Upper lobe of left lung (tissue), 6 donors: ENCODE measurements at regions not wholly inside any gene's neighbourhood (a gene's known extent, or its start where the extent isn't known, plus 50 kb on each side); places are given as distances from the start of the nearest gene placed in this dataset.
A peak's percentile ranks its signal among the peaks of the same experiment; 100 is the strongest.

ENCODE experiments used
- ATAC-seq, 2 donors: fragments of 200-7000 bp; cut with Tn5 transposase; one replicate each; pipeline ENCODE4 v1.9.1; 2022; ENCODE audit warnings: mild to moderate bottlenecking in 2 of 2, moderate library complexity in 2 of 2; ENCODE audit not compliant: low FRiP score in 2 of 2
- DNase-seq, 2 donors: peaks; one replicate each; pipeline ENCODE4 v3.0.0-alpha.2; 2019 to 2020
- H3K27ac ChIP-seq, 4 donors: fragments of 200-600 bp; sonication (generic); one replicate each; pipeline ENCODE4 v1.5.1; 2016 to 2019
- H3K27me3 ChIP-seq, 4 donors: fragments of 200-600 bp; sonication (generic); one replicate each; pipeline ENCODE4 v1.5.1; 2017 to 2019
- H3K36me3 ChIP-seq, 4 donors: fragments of 200-600 bp; sonication (generic); one replicate each; pipeline ENCODE4 v1.5.1; 2016 to 2019
- H3K4me1 ChIP-seq, 4 donors: fragments of 200-600 bp; sonication (generic); one replicate each; pipeline ENCODE4 v1.5.1; 2018 to 2019
- H3K4me3 ChIP-seq, 4 donors: fragments of 200-600 bp; sonication (generic); one replicate each; pipeline ENCODE4 v1.5.1; 2017 to 2019; ENCODE audit warnings: mild to moderate bottlenecking in 2 of 4, moderate library complexity in 1 of 4
- H3K9me3 ChIP-seq, 4 donors: fragments of 200-600 bp; sonication (generic); one replicate each; pipeline ENCODE4 v1.5.1; 2018 to 2019
- EP300 ChIP-seq, 4 donors: sonication (generic); formaldehyde crosslinking; IDR thresholded peaks; one replicate each; pipeline ENCODE4 v1.5.1; 2017; ENCODE audit warnings: antibody characterized with exemption in 4 of 4, control low read depth in 2 of 4
- POLR2A ChIP-seq, 4 donors: fragments of 450-650 bp; IDR thresholded peaks; one replicate each; pipeline ENCODE4 v1.5.1; 2016 to 2017; ENCODE audit warnings: antibody characterized with exemption in 4 of 4, mild to moderate bottlenecking in 2 of 4
- POLR2AphosphoS5 ChIP-seq, 2 donors: sonication (generic); formaldehyde crosslinking; IDR thresholded peaks; one replicate each; pipeline ENCODE4 v1.5.1; 2017; ENCODE audit warnings: antibody characterized with exemption in 2 of 2
- WGBS, 2 donors: methylation state at CpG; one replicate each; pipeline ENCODE4 v1.1.5; 2017 to 2018; 5-methylcytosine and 5-hydroxymethylcytosine counted together
- TF ChIP-seq, protein P1 (sequence below), 6 experiments: fragments of 450-650 bp in 4 of 6; fragments of 200-600 bp in 2 of 6; sonication (generic) in 2 of 6; IDR thresholded peaks; one replicate each; pipeline ENCODE4 v1.5.1; 2016 to 2019; ENCODE audit warnings: antibody characterized with exemption in 6 of 6
- donor health status: DM: no; HTN: no; CAD: no; lungs with moderate emphysema.
- donor health status: DM: no; HTN: yes; CAD: no; lungs with severe emphysema.

DNA sequence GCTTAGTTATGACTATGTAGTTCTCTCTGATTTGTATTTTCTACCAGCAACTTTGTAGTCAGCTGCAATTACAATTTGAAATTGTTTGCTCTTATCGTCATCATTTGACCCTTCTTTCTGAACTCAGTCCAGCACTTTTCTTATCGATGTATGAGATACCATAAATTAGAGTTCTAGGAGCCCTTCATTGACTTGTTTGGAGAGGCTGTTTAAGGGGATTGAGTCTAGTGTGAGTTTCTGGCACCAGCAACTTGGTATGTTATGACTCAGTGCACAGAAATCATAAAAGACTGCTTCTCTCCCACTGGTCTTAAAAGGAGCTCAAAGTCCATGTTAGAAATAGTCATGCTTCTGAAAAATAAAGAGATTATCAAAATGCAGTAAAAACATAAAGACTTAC is 190.3 kb downstream of the TENT5A start:
- Histone ChIP-seq H3K9me3 (no peaks in the 10 kb centered on the region), H3K4me3 (no peak overlapping the region), H3K4me1 (no peaks in the 10 kb centered on the region), H3K27me3 (no peaks in the 10 kb centered on the region), H3K27ac (peak overlapping the region in 1 of 4 donors; percentile 14), H3K36me3 (no peaks in the 10 kb centered on the region)
- peak in 1 of 2 donors; percentile 82 for ATAC-seq
- TF ChIP-seq POLR2A (IDR thresholded peaks at IDR 0.05), result no peak
- TF ChIP-seq POLR2AphosphoS5 (IDR thresholded peaks at IDR 0.05), result no peak
- TF ChIP-seq, protein P1, sequence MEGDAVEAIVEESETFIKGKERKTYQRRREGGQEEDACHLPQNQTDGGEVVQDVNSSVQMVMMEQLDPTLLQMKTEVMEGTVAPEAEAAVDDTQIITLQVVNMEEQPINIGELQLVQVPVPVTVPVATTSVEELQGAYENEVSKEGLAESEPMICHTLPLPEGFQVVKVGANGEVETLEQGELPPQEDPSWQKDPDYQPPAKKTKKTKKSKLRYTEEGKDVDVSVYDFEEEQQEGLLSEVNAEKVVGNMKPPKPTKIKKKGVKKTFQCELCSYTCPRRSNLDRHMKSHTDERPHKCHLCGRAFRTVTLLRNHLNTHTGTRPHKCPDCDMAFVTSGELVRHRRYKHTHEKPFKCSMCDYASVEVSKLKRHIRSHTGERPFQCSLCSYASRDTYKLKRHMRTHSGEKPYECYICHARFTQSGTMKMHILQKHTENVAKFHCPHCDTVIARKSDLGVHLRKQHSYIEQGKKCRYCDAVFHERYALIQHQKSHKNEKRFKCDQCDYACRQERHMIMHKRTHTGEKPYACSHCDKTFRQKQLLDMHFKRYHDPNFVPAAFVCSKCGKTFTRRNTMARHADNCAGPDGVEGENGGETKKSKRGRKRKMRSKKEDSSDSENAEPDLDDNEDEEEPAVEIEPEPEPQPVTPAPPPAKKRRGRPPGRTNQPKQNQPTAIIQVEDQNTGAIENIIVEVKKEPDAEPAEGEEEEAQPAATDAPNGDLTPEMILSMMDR (IDR thresholded peaks at IDR 0.05), result no peak
- TF ChIP-seq EP300 (IDR thresholded peaks at IDR 0.05), result no peak
- DNase-seq, result no peak
- WGBS, 2 donors, result 39 to 46% methylated on average over 2 of the region's 2 CpGs

GRCh38 chr6:81561731-81562130 is 190.8 kb downstream of the TENT5A start:
- Histone ChIP-seq H3K27me3 (no peaks in the 10 kb centered on the region), H3K9me3 (no peaks in the 10 kb centered on the region), H3K36me3 (no peaks in the 10 kb centered on the region), H3K4me1 (no peaks in the 10 kb centered on the region), H3K4me3 (no peak overlapping the region), H3K27ac (peak overlapping the region in 1 of 4 donors; percentile 14)
- ATAC-seq (peak in 1 of 2 donors; percentile 26), DNase-seq (no peak)
- no peak for TF ChIP-seq POLR2A (IDR thresholded peaks at IDR 0.05)
- TF ChIP-seq, protein P1 (IDR thresholded peaks at IDR 0.05), result no peak
- TF ChIP-seq POLR2AphosphoS5 (IDR thresholded peaks at IDR 0.05), result no peak
- no peak for TF ChIP-seq EP300 (IDR thresholded peaks at IDR 0.05)
- WGBS, 2 donors, result 58 to 75% methylated on average over 2 of the region's 2 CpGs

DNA sequence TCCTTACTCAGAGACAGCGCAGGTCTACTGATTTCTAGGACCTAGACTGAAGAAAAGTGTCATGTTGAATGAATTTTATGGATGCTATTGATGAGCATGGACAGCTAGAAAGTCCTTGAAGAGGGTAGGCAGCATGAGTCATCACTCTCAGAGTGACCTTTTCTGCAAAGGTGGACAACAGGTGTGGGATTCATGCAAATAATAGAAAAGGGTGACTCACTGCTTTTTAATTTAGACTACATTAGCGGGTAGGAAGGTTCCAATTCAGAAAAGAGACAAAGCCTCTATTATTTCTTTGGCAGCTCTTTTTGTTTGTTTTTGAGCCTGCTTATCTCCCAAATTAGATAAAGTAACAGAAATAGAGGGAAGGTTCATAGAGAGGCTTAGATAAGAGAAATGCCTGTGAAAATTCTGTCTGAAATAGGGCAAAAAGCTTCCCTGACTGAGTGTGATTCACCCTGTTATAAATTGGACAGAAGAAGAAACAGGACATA is 191.4 kb downstream of the TENT5A start:
- H3K27me3 ChIP-seq, result no peaks in the 10 kb centered on the region
- 71 to 77% methylated on average over 2 of the region's 2 CpGs for WGBS, 2 donors
- H3K27ac ChIP-seq, result no peak overlapping the region
- ATAC-seq, result no peak
- no peaks in the 10 kb centered on the region for H3K4me1 ChIP-seq
- H3K4me3 ChIP-seq, result no peak overlapping the region
- TF ChIP-seq, protein P1 (IDR thresholded peaks at IDR 0.05), result no peak
- TF ChIP-seq EP300 (IDR thresholded peaks at IDR 0.05), result no peak
- TF ChIP-seq POLR2A (IDR thresholded peaks at IDR 0.05), result no peak
- no peak for TF ChIP-seq POLR2AphosphoS5 (IDR thresholded peaks at IDR 0.05)
- H3K9me3 ChIP-seq, result no peaks in the 10 kb centered on the region
- DNase-seq, result no peak
- H3K36me3 ChIP-seq, result no peaks in the 10 kb centered on the region

DNA sequence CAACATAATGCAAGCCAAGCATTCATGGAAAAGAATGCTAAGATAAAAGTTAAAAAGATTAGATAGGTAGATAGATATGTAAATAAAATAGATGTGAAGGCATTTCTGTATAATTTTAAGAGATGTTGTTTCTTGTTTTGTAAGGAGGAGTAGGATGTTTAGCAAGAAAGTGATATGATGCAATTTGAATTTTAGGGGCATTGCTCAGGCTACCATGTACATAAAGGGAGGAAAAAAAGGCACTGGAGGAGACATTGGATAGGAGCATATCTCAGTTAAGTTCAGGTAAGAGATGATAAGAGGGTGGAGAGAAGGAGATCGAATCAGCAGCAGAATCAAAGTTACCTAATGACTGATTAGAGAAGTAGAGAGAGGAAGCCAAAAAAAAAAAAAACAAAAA is 194.7 kb downstream of the TENT5A start:
- Histone ChIP-seq H3K27ac (no peak overlapping the region), H3K4me1 (no peaks in the 10 kb centered on the region), H3K27me3 (no peaks in the 10 kb centered on the region), H3K36me3 (no peaks in the 10 kb centered on the region), H3K4me3 (no peak overlapping the region), H3K9me3 (no peaks in the 10 kb centered on the region)
- DNase-seq (no peak), ATAC-seq (no peak)
- no peak for TF ChIP-seq POLR2A (IDR thresholded peaks at IDR 0.05)
- TF ChIP-seq, protein P1 (IDR thresholded peaks at IDR 0.05), result no peak
- TF ChIP-seq EP300 (IDR thresholded peaks at IDR 0.05), result no peak
- no peak for TF ChIP-seq POLR2AphosphoS5 (IDR thresholded peaks at IDR 0.05)
- 70 to 89% methylated on average over 1 of the region's 1 CpG for WGBS, 2 donors

DNA sequence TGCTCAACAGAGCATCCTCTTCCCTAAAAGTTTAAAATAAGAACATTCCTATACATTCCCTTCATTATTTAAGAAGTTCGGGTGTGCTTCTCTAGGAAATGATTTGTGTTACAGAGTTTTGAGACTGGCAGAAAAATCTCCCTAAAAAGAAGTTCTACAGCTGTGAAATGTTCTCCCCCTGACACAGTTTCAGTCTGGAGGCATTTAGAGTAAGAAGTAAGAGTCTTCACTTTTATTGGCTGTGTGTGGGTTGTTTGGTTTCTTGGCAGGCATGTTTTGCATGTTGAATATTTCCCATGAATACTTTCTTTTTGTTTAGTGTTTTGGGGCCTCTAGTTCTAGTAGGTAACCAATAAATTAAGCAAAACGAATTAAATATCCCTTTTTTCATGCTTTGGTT is 195.9 kb downstream of the TENT5A start:
- ATAC-seq (no peak), DNase-seq (no peak)
- no peak overlapping the region for H3K4me3 ChIP-seq
- no peaks in the 10 kb centered on the region for H3K4me1 ChIP-seq
- no peaks in the 10 kb centered on the region for H3K9me3 ChIP-seq
- no peak for TF ChIP-seq EP300 (IDR thresholded peaks at IDR 0.05)
- no peak for TF ChIP-seq POLR2A (IDR thresholded peaks at IDR 0.05)
- TF ChIP-seq, protein P1 (IDR thresholded peaks at IDR 0.05), result no peak
- TF ChIP-seq POLR2AphosphoS5 (IDR thresholded peaks at IDR 0.05), result no peak
- no peaks in the 10 kb centered on the region for H3K36me3 ChIP-seq
- H3K27me3 ChIP-seq, result no peaks in the 10 kb centered on the region
- WGBS, 2 donors, result 48 to 53% methylated on average over 2 of the region's 2 CpGs
- no peak overlapping the region for H3K27ac ChIP-seq
